ENCODE measurements at regions not wholly inside any gene's neighbourhood (a gene's known extent, or its start where the extent isn't known, plus 50 kb on each side); places are given as distances from the start of the nearest gene placed in this dataset.

GRCh38 chr2:64296695-64297346 lies 152.6 kb upstream of the PELI1 start:
- ChIA-PET CTCF (ENCODE audit: partially characterized antibody) (interaction anchor here (0.7 to 1.2 kb wide), 3 partner anchors 16 to 46 kb away, joined by 3 read pairs; no protein-coding TSS in a partner anchor), POLR2A (ENCODE audit: partially characterized antibody) (interaction anchor here (1.4 to 3.7 kb wide), 3 partner anchors 10 to 20 kb away, joined by 4 to 19 read pairs (median 4); no protein-coding TSS in a partner anchor)
- no peak overlapping the region for H2AK5ac ChIP-seq (ENCODE audit: low read depth, low read length)
- H3K23ac ChIP-seq (ENCODE audit: insufficient read length), result no peak overlapping the region
- FAIRE-seq, result no peak
- 85% methylated on average over 8 of the region's 8 CpGs; no CpG with 5 or more reads in 1 of the 2 experiments for WGBS, 2 experiments (ENCODE audit: extremely low coverage in 1 of 2, insufficient coverage in 1 of 2, insufficient read length in 1 of 2, insufficient replicate concordance in 2 of 2, low coverage in 1 of 2, low lambda C conversion rate in 2 of 2, missing lambda C conversion rate in 1 of 2)
- H3K18ac ChIP-seq (ENCODE audit: extremely low read depth, low read length), result no peak overlapping the region
- H3K4me2 ChIP-seq (ENCODE audit: insufficient read depth in 1 of 2, low read depth in 2 of 2, low read length in 2 of 2), result no peak overlapping the region
- H3K9me3 ChIP-seq (ENCODE audit: insufficient read depth in 2 of 2, low read depth in 1 of 2, low read length in 1 of 2), result no peaks in the 10 kb centered on the region
- H4K8ac ChIP-seq (ENCODE audit: extremely low read depth, insufficient read depth, low read length), result no peak overlapping the region
- H3K27ac ChIP-seq (ENCODE audit: low read depth, low read length), result no peak overlapping the region
- H3K23me2 ChIP-seq (ENCODE audit: low read depth, low read length), result no peaks in the 10 kb centered on the region
- H3K79me2 ChIP-seq (ENCODE audit: control insufficient read depth in 1 of 2, insufficient read depth in 2 of 2, low read length in 2 of 2), result no peaks in the 10 kb centered on the region
- no peak overlapping the region for H3K4me3 ChIP-seq (ENCODE audit: extremely low read depth in 1 of 4, insufficient read depth in 2 of 4, low read depth in 3 of 4, low read length in 4 of 4)
- H3K14ac ChIP-seq (ENCODE audit: insufficient read length), result no peak overlapping the region
- no peak overlapping the region for H3K56ac ChIP-seq (replicated peaks; ENCODE audit: insufficient read length, low read depth, low read length)
- no peak overlapping the region for H4K5ac ChIP-seq (ENCODE audit: insufficient read length, low read depth, low read length)
- H4K91ac ChIP-seq (replicated peaks; ENCODE audit: insufficient read length, low read length), result no peak overlapping the region
- H2AFZ ChIP-seq (ENCODE audit: low read length), result no peak overlapping the region
- H2BK12ac ChIP-seq (ENCODE audit: low read depth, low read length), result no peak overlapping the region
- peak in 1 of 2 experiments; percentile 47 for DNase-seq (ENCODE audit: low read depth in 1 of 2, low spot score in 2 of 2)
- no peaks in the 10 kb centered on the region for H3K27me3 ChIP-seq (replicated peaks in 1 of 4; ENCODE audit: control insufficient read depth in 3 of 4, extremely low read depth in 1 of 4, insufficient read depth in 3 of 4, low read length in 3 of 4)
- H2BK120ac ChIP-seq (replicated peaks; ENCODE audit: low read depth, low read length), result no peak overlapping the region
- no peaks in the 10 kb centered on the region for H3K79me1 ChIP-seq (ENCODE audit: low read depth, low read length)
- peaks cover 0 to 2% of the 10 kb centered on the region in 2 experiments for H4K20me1 ChIP-seq (replicated peaks in 1 of 2; ENCODE audit: control insufficient read depth in 1 of 2, insufficient read depth in 2 of 2, low read length in 2 of 2)
- no peak overlapping the region for H2BK15ac ChIP-seq (ENCODE audit: low read length)
- H3K4me1 ChIP-seq (replicated peaks in 1 of 4; ENCODE audit: control insufficient read depth in 3 of 4, insufficient read depth in 4 of 4, low read length in 3 of 4), result no peaks in the 10 kb centered on the region
- H2BK20ac ChIP-seq (ENCODE audit: low read length), result no peak overlapping the region
- peaks cover 0 to 5% (median 0%) of the 10 kb centered on the region in 4 experiments; a peak in 1 of 8 replicates for H3K36me3 ChIP-seq (ENCODE audit: control insufficient read depth in 2 of 4, insufficient read depth in 4 of 4, low read length in 3 of 4)
- no peak overlapping the region for H3K4ac ChIP-seq (replicated peaks; ENCODE audit: insufficient read length, low read depth, low read length)
- H3K9ac ChIP-seq (replicated peaks in 1 of 4; ENCODE audit: extremely low read depth in 1 of 4, low read depth in 3 of 4, low read length in 3 of 4), result no peak overlapping the region
- no peak overlapping the region for H2BK5ac ChIP-seq (ENCODE audit: low read depth, low read length)
- TF ChIP-seq EGR1 (IDR thresholded peaks at IDR 0.05; ENCODE audit: borderline replicate concordance, low read depth, low read length) (no peak), HDAC2 (IDR thresholded peaks at IDR 0.05; ENCODE audit: borderline replicate concordance in 1 of 2, low read depth in 2 of 2, low read length in 2 of 2) (no peak), HDAC6 (IDR thresholded peaks at IDR 0.05; ENCODE audit: low read depth, low read length) (no peak), JUN (IDR thresholded peaks at IDR 0.05; ENCODE audit: low read depth, low read length) (no peak), KDM5A (IDR thresholded peaks at IDR 0.05; ENCODE audit: low read length) (no peak), GABPA (IDR thresholded peaks at IDR 0.05; ENCODE audit: borderline replicate concordance, insufficient read depth, low read length) (no peak), SIN3A (conservative IDR thresholded peaks at IDR 0.05 in 1 of 2, IDR thresholded peaks at IDR 0.05 in 1 of 2; ENCODE audit: low read depth in 1 of 2, low read length in 2 of 2) (no peak), EP300 (IDR thresholded peaks at IDR 0.05; ENCODE audit: borderline replicate concordance in 1 of 2, low read depth in 2 of 2, low read length in 2 of 2) (no peak)
- TF ChIP-seq, protein P1, sequence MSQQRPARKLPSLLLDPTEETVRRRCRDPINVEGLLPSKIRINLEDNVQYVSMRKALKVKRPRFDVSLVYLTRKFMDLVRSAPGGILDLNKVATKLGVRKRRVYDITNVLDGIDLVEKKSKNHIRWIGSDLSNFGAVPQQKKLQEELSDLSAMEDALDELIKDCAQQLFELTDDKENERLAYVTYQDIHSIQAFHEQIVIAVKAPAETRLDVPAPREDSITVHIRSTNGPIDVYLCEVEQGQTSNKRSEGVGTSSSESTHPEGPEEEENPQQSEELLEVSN (IDR thresholded peaks at IDR 0.05), result no peak

Data from H1 (cell line).